ENCODE measurements at regions not wholly inside any gene's neighbourhood (a gene's known extent, or its start where the extent isn't known, plus 50 kb on each side); places are given as distances from the start of the nearest gene placed in this dataset.

GRCh38 chr3:78161736-78162135, 1121.8 kb downstream of the ROBO2 start:
- no peak for DNase-seq

GRCh38 chr3:78163379-78163778, 1123.5 kb downstream of the ROBO2 start:
- DNase-seq: no peak

DNA sequence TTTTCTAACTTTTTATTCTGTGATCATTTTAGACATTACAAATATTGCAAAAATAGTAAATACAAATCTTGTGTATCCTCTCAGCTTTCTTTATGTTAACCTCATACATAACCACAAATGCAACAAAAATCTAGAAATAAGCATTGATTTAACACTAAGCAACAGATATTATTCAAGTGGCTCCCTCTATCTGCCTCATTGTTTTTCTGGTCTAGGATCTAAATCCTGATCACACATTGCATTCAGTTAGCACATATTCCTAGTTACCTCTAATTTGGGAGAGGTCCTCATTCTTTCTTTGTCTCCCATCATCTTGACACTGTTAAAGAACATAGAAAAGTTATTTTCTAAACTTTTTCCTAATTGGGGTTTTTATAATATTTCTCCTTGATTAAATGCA, 1126.0 kb downstream of the ROBO2 start:
- DNase-seq: peak; percentile 18

GRCh38 chr3:78174821-78175220, 1134.9 kb downstream of the ROBO2 start:
- no peak for DNase-seq

GRCh38 chr3:78176869-78177268, 1137.0 kb downstream of the ROBO2 start:
- no peak for DNase-seq

DNA sequence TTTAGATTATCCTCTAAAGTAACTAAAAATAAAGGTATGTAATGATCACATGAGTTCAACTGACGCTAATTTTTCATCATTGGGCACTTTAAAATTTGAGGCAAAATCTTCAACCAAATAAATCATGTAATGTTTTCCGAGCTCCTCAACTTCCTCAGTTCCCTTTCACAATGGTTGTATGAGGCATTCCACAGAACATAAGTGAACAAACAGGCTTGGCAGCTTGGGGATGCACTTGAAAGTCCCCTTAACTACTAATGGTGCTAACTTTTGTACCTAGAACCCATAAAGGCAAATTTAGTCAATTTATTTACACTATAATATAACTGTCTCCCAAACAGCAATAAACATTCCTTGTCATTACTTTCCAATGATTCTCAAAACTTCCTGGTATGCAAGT, 1137.9 kb downstream of the ROBO2 start:
- DNase-seq: no peak

GRCh38 chr3:78178209-78178608, 1138.3 kb downstream of the ROBO2 start:
- DNase-seq: no peak

DNA sequence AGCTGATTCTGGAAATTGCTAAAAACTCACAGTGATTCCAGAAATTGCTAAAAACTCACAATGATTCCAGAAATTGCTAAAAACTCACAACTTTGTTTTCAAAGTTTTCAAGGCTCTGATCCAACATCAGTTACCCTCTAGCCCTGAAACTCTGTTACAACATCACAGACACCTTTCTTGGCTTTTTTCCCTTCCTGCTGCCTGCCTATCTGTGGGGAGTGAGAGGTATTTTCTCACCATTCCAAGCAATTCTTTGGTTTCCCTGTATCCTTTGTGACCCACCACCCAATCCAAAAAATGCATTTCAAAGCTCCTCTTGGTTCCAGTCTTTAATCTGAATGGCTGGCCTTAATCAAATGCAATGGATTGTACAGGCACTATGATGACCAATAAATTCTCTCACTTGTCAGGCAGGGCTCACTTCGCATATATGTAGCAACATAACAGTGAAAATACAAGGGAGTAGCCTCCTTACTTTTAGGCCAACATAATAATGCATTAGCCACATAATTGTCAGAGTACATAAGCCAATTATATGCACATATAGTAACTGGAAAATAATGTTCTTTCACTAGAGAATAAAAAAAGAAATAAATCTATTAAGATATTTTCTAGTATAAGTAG, 1139.0 kb downstream of the ROBO2 start:
- DNase-seq: no peak

GRCh38 chr3:78183906-78184599, 1144.2 kb downstream of the ROBO2 start:
- peak; percentile 68 for DNase-seq

GRCh38 chr3:78186404-78186803, 1146.5 kb downstream of the ROBO2 start:
- no peak for DNase-seq

DNA sequence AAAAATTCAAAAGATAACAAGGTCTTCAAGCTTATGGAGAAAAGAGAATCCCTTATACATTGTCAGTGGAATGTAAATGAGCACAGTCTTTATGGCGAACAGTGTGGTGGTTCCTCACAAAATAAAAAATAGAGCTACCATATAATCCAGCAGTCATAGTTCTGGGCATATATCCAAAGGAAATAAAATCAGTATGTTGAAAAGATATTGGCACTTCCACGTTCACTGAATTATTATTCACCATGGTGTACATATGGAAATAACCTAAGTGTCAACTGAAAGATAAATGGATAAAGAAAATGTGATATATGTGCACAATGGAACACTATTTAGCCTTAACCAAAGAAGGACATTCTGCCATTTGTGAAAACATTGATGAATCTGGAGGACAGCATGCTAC, 1161.2 kb downstream of the ROBO2 start:
- peak; percentile 47 for DNase-seq

GRCh38 chr3:78204977-78205376, 1165.1 kb downstream of the ROBO2 start:
- peak; percentile 52 for DNase-seq

GRCh38 chr3:78221300-78221699, 1181.4 kb downstream of the ROBO2 start:
- no peak for DNase-seq

GRCh38 chr3:78221796-78222195, 1181.9 kb downstream of the ROBO2 start:
- no peak for DNase-seq

DNA sequence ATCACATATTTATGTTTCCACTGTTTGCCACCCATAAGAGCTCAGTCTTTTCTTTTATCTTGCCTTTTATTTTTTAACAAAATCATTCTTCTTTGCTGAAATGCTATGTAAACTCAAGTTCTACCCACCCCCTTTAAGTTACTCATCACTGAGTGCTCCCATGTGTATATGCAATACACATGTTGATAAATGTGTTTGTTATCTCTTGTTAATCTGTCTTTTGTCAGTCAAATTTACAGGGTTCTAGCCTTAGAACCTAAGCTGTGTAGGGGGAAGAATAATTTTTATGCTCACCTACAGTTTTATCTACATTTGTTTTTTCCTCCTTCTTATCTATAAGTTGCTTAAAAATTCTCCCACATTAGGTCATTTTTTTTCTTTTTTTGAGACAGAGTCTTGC, 1195.9 kb downstream of the ROBO2 start:
- DNase-seq: no peak

GRCh38 chr3:78238811-78239210, 1198.9 kb downstream of the ROBO2 start:
- DNase-seq: no peak

DNA sequence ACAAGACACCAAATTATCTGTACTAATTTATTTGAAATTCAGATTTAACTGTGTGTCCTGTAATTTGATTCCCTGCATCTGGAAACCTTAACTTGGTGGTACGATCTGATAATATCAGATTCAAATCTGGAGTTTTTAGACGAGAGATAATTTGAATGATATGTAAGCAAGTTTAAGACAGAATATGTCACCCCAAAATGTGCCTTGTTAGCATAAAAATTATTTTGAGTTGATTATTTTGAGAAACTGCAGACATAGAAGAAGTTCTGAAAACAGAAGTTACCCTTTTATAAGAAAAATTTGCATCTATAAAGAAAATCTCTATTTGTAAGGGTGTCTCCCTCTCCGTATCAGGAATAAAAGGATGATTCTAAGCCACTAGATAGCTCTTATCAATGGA, 1202.8 kb downstream of the ROBO2 start:
- no peak for DNase-seq

DNA sequence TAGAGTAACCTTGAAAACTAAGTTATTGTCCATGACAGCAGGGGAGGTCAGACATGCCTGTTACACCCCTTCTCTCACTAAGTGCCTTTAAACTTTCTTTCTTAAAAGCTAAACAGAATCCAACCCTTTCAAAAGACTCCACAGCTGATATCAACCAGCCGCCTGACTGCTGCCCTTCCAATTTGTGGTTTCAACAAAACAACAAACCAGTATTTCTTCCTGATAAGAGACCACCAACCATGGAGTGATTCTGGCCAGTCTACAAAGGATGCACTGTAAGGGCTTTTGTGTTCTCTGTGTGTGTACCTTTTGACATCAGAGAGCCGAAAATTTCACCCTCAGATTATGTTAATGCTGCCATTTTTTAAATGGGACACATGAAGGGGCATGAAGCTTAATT, 1204.2 kb downstream of the ROBO2 start:
- no peak for DNase-seq

DNA sequence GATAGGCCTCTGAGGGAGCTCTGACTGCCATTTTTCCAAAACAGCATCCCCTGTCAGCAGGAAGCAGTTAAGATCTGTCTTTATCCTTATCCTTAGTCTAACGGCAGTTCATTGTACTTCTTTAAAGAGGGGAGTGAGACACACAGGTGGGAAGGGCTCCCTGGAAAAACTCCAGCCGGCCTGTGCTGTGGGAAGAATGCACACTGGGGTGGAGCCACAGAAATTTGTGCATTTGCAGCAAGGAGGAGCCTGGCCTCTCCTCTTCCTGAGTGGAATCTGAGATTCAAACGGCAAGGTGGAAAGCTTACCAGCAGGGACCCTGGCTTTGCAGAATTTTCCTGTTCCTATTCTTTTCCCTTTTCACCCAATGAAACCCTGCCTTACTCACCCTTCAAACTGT, 1209.4 kb downstream of the ROBO2 start:
- no peak for DNase-seq

- DNase-seq: no peak
Observed at GRCh38 chr3:78253860-78254259, 1214.0 kb downstream of the ROBO2 start.

DNA sequence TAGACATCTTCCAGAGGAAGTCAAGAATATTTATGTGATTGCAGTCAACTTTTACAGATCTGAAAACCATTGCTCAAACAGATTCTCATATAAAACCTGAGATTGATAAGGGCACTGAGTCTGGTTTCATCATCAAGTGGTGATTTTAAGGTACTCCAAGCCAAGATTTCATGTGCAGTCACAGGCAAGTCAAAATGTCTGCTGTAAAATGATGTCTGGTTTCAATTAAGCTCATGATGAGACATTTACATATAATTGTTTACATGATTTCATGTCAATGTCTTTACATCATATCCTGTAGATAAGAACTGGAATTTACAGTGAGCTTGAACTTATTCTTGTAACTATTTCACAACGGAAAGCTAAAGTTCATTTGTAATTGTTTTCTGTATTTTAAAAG, 1215.5 kb downstream of the ROBO2 start:
- DNase-seq: no peak

- no peak for DNase-seq
Observed at GRCh38 chr3:78256123-78256522, 1216.2 kb downstream of the ROBO2 start.

DNA sequence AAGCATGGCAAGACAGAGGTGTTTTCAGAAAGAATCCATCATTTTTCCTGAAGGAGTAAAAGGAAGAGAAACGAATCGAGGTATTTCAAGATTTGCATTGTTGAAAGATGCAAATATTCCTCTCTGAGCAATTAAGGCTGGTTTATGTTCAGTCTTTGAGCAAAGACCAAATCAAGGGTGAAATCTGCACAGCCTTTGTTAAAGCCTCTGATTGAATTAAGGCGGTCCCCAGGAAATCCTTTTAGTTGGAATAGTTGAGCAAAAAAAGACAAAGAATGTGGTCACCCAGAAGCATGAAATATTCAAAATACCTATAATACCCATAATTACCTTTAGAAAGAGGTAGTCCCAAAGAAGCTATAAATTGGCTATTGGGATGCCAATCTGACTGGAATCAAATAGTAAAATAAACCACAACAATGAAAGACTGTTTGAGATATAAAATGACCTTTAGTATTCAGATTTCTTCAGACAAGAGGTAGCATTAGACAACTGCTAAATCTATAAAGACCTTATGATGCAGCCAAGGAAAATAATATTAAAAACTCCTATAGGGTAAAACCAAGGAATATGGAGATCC, 1218.1 kb downstream of the ROBO2 start:
- DNase-seq: no peak

DNA sequence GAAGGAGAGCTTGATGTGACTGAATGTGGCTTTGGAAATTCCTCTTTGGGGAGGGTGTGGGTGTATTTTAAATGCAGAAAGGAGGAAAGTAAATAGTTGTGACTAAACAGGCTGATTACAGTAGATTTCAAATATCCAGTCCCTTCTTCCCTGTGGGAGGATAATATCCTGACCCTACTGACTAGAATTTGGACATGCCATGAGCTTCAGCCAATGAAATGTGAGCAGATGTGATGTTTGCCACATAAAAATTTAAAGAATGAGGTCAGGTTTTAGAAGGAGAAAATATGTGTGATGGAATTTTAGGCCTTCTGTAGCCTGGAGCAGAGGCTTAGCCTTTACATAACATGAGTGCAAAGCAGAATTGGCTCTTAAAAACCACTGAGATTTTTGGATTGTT, 1218.9 kb downstream of the ROBO2 start:
- no peak for DNase-seq

DNA sequence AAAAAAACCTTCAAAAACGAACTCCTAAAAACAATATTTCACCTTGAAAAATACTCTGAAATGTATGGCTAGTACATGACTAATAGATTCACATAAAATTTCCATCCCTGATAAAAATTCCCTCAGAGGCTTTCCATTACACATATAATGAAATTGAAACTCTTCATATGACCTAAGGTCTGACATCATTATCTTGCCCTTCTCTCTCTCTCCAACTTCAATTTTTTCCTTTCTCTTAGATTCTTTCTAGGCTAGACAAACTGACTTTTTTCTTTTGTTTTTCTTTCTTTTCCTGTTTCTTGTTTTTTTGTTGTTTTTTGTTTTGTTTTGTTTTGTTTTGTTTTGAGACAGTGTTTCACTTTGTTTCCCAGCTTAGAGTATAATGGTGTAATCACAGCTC, 1220.5 kb downstream of the ROBO2 start:
- DNase-seq: no peak

Measured in NCI-H1092 treated with DMSO at 0.1 percent for 48 hours (cell line).